ENCODE measurements at regions not wholly inside any gene's neighbourhood (a gene's known extent, or its start where the extent isn't known, plus 50 kb on each side); places are given as distances from the start of the nearest gene placed in this dataset.

- TF ChIP-seq, protein P1, sequence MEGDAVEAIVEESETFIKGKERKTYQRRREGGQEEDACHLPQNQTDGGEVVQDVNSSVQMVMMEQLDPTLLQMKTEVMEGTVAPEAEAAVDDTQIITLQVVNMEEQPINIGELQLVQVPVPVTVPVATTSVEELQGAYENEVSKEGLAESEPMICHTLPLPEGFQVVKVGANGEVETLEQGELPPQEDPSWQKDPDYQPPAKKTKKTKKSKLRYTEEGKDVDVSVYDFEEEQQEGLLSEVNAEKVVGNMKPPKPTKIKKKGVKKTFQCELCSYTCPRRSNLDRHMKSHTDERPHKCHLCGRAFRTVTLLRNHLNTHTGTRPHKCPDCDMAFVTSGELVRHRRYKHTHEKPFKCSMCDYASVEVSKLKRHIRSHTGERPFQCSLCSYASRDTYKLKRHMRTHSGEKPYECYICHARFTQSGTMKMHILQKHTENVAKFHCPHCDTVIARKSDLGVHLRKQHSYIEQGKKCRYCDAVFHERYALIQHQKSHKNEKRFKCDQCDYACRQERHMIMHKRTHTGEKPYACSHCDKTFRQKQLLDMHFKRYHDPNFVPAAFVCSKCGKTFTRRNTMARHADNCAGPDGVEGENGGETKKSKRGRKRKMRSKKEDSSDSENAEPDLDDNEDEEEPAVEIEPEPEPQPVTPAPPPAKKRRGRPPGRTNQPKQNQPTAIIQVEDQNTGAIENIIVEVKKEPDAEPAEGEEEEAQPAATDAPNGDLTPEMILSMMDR (conservative IDR thresholded peaks at IDR 0.05; ENCODE audit: low read depth in 2 of 2), result no peak
- TF ChIP-seq, protein P2, sequence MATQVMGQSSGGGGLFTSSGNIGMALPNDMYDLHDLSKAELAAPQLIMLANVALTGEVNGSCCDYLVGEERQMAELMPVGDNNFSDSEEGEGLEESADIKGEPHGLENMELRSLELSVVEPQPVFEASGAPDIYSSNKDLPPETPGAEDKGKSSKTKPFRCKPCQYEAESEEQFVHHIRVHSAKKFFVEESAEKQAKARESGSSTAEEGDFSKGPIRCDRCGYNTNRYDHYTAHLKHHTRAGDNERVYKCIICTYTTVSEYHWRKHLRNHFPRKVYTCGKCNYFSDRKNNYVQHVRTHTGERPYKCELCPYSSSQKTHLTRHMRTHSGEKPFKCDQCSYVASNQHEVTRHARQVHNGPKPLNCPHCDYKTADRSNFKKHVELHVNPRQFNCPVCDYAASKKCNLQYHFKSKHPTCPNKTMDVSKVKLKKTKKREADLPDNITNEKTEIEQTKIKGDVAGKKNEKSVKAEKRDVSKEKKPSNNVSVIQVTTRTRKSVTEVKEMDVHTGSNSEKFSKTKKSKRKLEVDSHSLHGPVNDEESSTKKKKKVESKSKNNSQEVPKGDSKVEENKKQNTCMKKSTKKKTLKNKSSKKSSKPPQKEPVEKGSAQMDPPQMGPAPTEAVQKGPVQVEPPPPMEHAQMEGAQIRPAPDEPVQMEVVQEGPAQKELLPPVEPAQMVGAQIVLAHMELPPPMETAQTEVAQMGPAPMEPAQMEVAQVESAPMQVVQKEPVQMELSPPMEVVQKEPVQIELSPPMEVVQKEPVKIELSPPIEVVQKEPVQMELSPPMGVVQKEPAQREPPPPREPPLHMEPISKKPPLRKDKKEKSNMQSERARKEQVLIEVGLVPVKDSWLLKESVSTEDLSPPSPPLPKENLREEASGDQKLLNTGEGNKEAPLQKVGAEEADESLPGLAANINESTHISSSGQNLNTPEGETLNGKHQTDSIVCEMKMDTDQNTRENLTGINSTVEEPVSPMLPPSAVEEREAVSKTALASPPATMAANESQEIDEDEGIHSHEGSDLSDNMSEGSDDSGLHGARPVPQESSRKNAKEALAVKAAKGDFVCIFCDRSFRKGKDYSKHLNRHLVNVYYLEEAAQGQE (IDR thresholded peaks at IDR 0.05; ENCODE audit: unreplicated experiment), result no peak
- TF ChIP-seq STAT1 (IDR thresholded peaks at IDR 0.05; ENCODE audit: unreplicated experiment) (no peak), ZNF331 (CRISPR knock-in tag; IDR thresholded peaks at IDR 0.05; ENCODE audit: low read depth) (no peak), ZNF114 (CRISPR knock-in tag; IDR thresholded peaks at IDR 0.05) (no peak), EZH2 (IDR thresholded peaks at IDR 0.05; ENCODE audit: low read depth, unreplicated experiment) (no peak), NANOG (IDR thresholded peaks at IDR 0.05; ENCODE audit: borderline replicate concordance) (no peak), CREB1 (CRISPR knock-in tag; IDR thresholded peaks at IDR 0.05; ENCODE audit: low read depth) (no peak), EZH2phosphoT487 (IDR thresholded peaks at IDR 0.05; ENCODE audit: unreplicated experiment) (no peak), POLR2AphosphoS5 (IDR thresholded peaks at IDR 0.05; ENCODE audit: low read depth) (no peak), JUNB (IDR thresholded peaks at IDR 0.05; ENCODE audit: unreplicated experiment) (no peak)
- TF ChIP-seq, protein P3, sequence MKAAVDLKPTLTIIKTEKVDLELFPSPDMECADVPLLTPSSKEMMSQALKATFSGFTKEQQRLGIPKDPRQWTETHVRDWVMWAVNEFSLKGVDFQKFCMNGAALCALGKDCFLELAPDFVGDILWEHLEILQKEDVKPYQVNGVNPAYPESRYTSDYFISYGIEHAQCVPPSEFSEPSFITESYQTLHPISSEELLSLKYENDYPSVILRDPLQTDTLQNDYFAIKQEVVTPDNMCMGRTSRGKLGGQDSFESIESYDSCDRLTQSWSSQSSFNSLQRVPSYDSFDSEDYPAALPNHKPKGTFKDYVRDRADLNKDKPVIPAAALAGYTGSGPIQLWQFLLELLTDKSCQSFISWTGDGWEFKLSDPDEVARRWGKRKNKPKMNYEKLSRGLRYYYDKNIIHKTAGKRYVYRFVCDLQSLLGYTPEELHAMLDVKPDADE (IDR thresholded peaks at IDR 0.05), result no peak
- TF ChIP-seq, protein P4, sequence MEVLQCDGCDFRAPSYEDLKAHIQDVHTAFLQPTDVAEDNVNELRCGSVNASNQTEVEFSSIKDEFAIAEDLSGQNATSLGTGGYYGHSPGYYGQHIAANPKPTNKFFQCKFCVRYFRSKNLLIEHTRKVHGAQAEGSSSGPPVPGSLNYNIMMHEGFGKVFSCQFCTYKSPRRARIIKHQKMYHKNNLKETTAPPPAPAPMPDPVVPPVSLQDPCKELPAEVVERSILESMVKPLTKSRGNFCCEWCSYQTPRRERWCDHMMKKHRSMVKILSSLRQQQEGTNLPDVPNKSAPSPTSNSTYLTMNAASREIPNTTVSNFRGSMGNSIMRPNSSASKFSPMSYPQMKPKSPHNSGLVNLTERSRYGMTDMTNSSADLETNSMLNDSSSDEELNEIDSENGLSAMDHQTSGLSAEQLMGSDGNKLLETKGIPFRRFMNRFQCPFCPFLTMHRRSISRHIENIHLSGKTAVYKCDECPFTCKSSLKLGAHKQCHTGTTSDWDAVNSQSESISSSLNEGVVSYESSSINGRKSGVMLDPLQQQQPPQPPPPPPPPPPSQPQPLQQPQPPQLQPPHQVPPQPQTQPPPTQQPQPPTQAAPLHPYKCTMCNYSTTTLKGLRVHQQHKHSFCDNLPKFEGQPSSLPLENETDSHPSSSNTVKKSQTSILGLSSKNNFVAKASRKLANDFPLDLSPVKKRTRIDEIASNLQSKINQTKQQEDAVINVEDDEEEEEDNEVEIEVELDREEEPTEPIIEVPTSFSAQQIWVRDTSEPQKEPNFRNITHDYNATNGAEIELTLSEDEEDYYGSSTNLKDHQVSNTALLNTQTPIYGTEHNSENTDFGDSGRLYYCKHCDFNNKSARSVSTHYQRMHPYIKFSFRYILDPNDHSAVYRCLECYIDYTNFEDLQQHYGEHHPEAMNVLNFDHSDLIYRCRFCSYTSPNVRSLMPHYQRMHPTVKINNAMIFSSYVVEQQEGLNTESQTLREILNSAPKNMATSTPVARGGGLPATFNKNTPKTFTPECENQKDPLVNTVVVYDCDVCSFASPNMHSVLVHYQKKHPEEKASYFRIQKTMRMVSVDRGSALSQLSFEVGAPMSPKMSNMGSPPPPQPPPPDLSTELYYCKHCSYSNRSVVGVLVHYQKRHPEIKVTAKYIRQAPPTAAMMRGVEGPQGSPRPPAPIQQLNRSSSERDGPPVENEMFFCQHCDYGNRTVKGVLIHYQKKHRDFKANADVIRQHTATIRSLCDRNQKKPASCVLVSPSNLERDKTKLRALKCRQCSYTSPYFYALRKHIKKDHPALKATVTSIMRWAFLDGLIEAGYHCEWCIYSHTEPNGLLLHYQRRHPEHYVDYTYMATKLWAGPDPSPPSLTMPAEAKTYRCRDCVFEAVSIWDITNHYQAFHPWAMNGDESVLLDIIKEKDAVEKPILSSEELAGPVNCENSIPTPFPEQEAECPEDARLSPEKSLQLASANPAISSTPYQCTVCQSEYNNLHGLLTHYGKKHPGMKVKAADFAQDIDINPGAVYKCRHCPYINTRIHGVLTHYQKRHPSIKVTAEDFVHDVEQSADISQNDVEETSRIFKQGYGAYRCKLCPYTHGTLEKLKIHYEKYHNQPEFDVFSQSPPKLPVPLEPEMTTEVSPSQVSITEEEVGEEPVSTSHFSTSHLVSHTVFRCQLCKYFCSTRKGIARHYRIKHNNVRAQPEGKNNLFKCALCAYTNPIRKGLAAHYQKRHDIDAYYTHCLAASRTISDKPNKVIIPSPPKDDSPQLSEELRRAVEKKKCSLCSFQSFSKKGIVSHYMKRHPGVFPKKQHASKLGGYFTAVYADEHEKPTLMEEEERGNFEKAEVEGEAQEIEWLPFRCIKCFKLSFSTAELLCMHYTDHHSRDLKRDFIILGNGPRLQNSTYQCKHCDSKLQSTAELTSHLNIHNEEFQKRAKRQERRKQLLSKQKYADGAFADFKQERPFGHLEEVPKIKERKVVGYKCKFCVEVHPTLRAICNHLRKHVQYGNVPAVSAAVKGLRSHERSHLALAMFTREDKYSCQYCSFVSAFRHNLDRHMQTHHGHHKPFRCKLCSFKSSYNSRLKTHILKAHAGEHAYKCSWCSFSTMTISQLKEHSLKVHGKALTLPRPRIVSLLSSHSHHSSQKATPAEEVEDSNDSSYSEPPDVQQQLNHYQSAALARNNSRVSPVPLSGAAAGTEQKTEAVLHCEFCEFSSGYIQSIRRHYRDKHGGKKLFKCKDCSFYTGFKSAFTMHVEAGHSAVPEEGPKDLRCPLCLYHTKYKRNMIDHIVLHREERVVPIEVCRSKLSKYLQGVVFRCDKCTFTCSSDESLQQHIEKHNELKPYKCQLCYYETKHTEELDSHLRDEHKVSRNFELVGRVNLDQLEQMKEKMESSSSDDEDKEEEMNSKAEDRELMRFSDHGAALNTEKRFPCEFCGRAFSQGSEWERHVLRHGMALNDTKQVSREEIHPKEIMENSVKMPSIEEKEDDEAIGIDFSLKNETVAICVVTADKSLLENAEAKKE (CRISPR knock-in tag; IDR thresholded peaks at IDR 0.05), result no peak
- Histone ChIP-seq H3K27me3 (ENCODE audit: insufficient read depth) (no peaks in the 10 kb centered on the region), H3K4me2 (no peak overlapping the region), H2AFZ (no peak overlapping the region), H3K27ac (ENCODE audit: low read depth) (no peak overlapping the region), H3K79me2 (replicated peaks; ENCODE audit: insufficient read depth) (no peaks in the 10 kb centered on the region), H3K4me3 (no peak overlapping the region), H3F3A (replicated peaks; ENCODE audit: low read depth) (no peaks in the 10 kb centered on the region), H4K20me1 (replicated peaks; ENCODE audit: insufficient read depth) (no peaks in the 10 kb centered on the region), H3K36me3 (ENCODE audit: insufficient read depth) (no peaks in the 10 kb centered on the region), H3K9me2 (ENCODE audit: insufficient read depth) (peaks cover 4% of the 10 kb centered on the region; the same call in 1 of the 2 replicates), H3K4me1 (ENCODE audit: insufficient read depth) (peaks cover 10% of the 10 kb centered on the region; the same call in 1 of the 2 replicates)
- no peak for DNase-seq (ENCODE audit: low spot score)
- ATAC-seq, result no peak
- no peak overlapping the region for H3K27ac Mint-ChIP-seq
- H3K27me3 Mint-ChIP-seq (ENCODE audit: insufficient read depth, low read depth, poor library complexity), result no peaks in the 10 kb centered on the region
- no peaks in the 10 kb centered on the region for H3K36me3 Mint-ChIP-seq (ENCODE audit: low read depth)
- no peaks in the 10 kb centered on the region for H3K9me3 Mint-ChIP-seq
- H3K4me3 Mint-ChIP-seq, result no peak overlapping the region
- peaks cover 19% of the 10 kb centered on the region for H3K4me1 Mint-ChIP-seq
These were observed 63.5 kb upstream of the AGPS start for GRCh38 chr2:177329064-177329463.
